HEK293T (cell line): ENCODE measurements at regions not wholly inside any gene's neighbourhood (a gene's known extent, or its start where the extent isn't known, plus 50 kb on each side); places are given as distances from the start of the nearest gene placed in this dataset.
"Not testable (repeated sequence)": the region's sequence is repeated elsewhere in the genome, so short reads cannot be mapped to it uniquely, and the experiment has no call there.

Experiments
- ARNT ChIP-seq: fragments of 450-650 bp; IDR thresholded peaks from 2 replicates; pipeline ENCODE4 v1.6.1; 2017; ENCODE audit warnings: mild to moderate bottlenecking
- BHLHE40 ChIP-seq: fragments of 450-650 bp; IDR thresholded peaks from 2 replicates; pipeline ENCODE4 v1.6.1; 2016; ENCODE audit warnings: mild to moderate bottlenecking, moderate library complexity, borderline replicate concordance
- ELF4 ChIP-seq: fragments of 450-650 bp; IDR thresholded peaks from 2 replicates; pipeline ENCODE4 v1.6.1; 2017; ENCODE audit warnings: antibody characterized with exemption
- FOXA1 ChIP-seq: fragments of 450-650 bp; IDR thresholded peaks from 2 replicates; pipeline ENCODE4 v1.6.1; 2016; ENCODE audit warnings: mild to moderate bottlenecking
- FOXK2 ChIP-seq: fragments of 450-650 bp; IDR thresholded peaks from 2 replicates; pipeline ENCODE4 v1.6.1; 2016; ENCODE audit warnings: mild to moderate bottlenecking
- FOXM1 ChIP-seq: fragments of 450-650 bp; IDR thresholded peaks from 2 replicates; pipeline ENCODE4 v1.6.1; 2017; ENCODE audit warnings: mild to moderate bottlenecking, borderline replicate concordance
- HDGF ChIP-seq: fragments of 450-650 bp; IDR thresholded peaks from 2 replicates; pipeline ENCODE4 v1.6.1; 2017; ENCODE audit warnings: antibody characterized with exemption, borderline replicate concordance
- LEF1 ChIP-seq: fragments of 450-650 bp; IDR thresholded peaks from 2 replicates; pipeline ENCODE4 v1.6.1; 2017; ENCODE audit warnings: mild to moderate bottlenecking, borderline replicate concordance
- PKNOX1 ChIP-seq: fragments of 450-650 bp; IDR thresholded peaks from 2 replicates; pipeline ENCODE4 v1.6.1; 2016
- SP1 ChIP-seq: fragments of 450-650 bp; IDR thresholded peaks from 2 replicates; pipeline ENCODE4 v1.6.1; 2017
- SUZ12 ChIP-seq: fragments of 450-650 bp; IDR thresholded peaks from 2 replicates; pipeline ENCODE4 v1.6.1; 2016; ENCODE audit warnings: mild to moderate bottlenecking
- TARDBP ChIP-seq: fragments of 450-650 bp; IDR thresholded peaks from 2 replicates; pipeline ENCODE4 v1.6.1; 2016

DNA sequence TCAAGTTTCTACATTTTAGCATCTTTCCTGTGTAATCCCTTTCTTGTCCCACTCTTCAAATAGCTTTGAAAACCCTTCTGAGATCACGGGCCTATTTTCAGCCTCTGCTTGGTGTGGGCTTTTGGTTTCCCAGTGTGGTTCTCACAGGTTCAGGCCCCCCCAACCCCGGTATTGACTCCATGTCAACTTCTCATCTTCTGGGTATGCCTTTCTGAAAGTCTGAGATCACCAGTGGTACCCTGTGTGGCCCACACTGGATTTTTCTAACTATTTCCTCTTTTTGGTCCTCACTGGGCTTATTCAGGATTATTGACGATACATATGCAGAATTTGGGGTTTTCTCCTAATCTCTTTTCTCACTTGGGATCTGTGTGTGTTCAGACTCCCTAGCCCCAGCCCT lies 146.9 kb upstream of the PLGLB2 start:
- TF ChIP-seq SP1, FOXM1, ELF4, SUZ12, ARNT, BHLHE40, TARDBP, LEF1, HDGF, FOXK2, FOXA1, PKNOX1: not testable (repeated sequence)
